Endothelial cell of umbilical vein (primary cell): ENCODE measurements at regions not wholly inside any gene's neighbourhood (a gene's known extent, or its start where the extent isn't known, plus 50 kb on each side); places are given as distances from the start of the nearest gene placed in this dataset.

Source experiments
- BruUV-seq: library from RNA; stranded (reverse); fragments of 400-500 nt; replicated peaks from 2 replicates; lab custom pipeline; 2021; lab: Mats Ljungman, UMichigan
- CTCF ChIA-PET: fragments of 300-600, 350-600 bp; sonication (Branson Sonifier 250); formaldehyde crosslinking; loops from one replicate; lab custom pipeline; 2021; ENCODE audit warnings: antibody characterized with exemption, inconsistent platforms; lab: Charles Lee
- POLR2A ChIA-PET: fragments of 300-600, 350-600 bp; sonication (Branson Sonifier 250); formaldehyde crosslinking; loops from one replicate; lab custom pipeline; 2021; ENCODE audit warnings: antibody characterized with exemption, inconsistent platforms; lab: Charles Lee
- DNase-seq: peaks from one replicate; pipeline ENCODE4 v3.0.0-alpha.2; 2011; ENCODE audit warnings: low read depth, low spot score
- FAIRE-seq: peaks from 2 replicates; lab custom pipeline; 2011; peaks lifted over from hg19 to GRCh38; lab: Jason Lieb, UNC
- H2AFZ ChIP-seq: 2 replicates; pipeline ENCODE4 v1.6.0; 2012; ENCODE audit warnings: low read depth, low read length, control low read depth, inconsistent platforms
- H3K27ac ChIP-seq: 2 replicates; pipeline ENCODE4 v1.5.1; 2011; ENCODE audit warnings: low read depth, mild to moderate bottlenecking, control low read depth, low read length, moderate library complexity; ENCODE audit not compliant: insufficient read depth
- H3K27me3 ChIP-seq, 2 experiments: 2 replicates each; pipeline versions ENCODE4 v1.6.0 to v1.6.1; 2011; ENCODE audit warnings: low read length in 2 of 2, mixed read lengths in 1 of 2; ENCODE audit not compliant: control insufficient read depth in 2 of 2, insufficient read depth in 2 of 2
- H3K36me3 ChIP-seq, 2 experiments: 2 replicates in 1 of 2; 3 replicates in 1 of 2; pipeline ENCODE4 v1.5.1; 2011; ENCODE audit warnings: low read length in 2 of 2, mild to moderate bottlenecking in 1 of 2, moderate library complexity in 1 of 2; ENCODE audit not compliant: control insufficient read depth in 2 of 2, insufficient read depth in 2 of 2; ENCODE audit errors: extremely low read depth in 1 of 2
- H3K4me1 ChIP-seq: 3 replicates; pipeline ENCODE4 v1.5.1; 2011; ENCODE audit warnings: mild to moderate bottlenecking, low read length; ENCODE audit not compliant: control insufficient read depth, insufficient read depth; ENCODE audit errors: extremely low read depth
- H3K4me2 ChIP-seq: 2 replicates; pipeline ENCODE4 v1.6.1; 2011; ENCODE audit warnings: low read length, control low read depth, mixed read lengths; ENCODE audit not compliant: insufficient read depth
- H3K4me3 ChIP-seq, 3 experiments: fragments of 200-600 bp in 1 of 3; sonication (generic), shearing (Covaris generic) in 1 of 3; replicated peaks in 1 of 3; 2 replicates each; pipeline ENCODE4 v1.5.1; 2011 to 2016; ENCODE audit warnings: control low read depth in 3 of 3, low read length in 3 of 3, mild to moderate bottlenecking in 2 of 3, inconsistent platforms in 1 of 3, low read depth in 1 of 3, moderate library complexity in 1 of 3; ENCODE audit not compliant: insufficient read depth in 1 of 3
- H3K79me2 ChIP-seq: 2 replicates; pipeline ENCODE4 v1.6.0; 2012; ENCODE audit warnings: low read length, inconsistent platforms; ENCODE audit not compliant: control insufficient read depth, insufficient read depth
- H3K9ac ChIP-seq: replicated peaks from 2 replicates; pipeline ENCODE3; 2011; ENCODE audit warnings: low read length, control low read depth; ENCODE audit not compliant: insufficient read depth; ENCODE audit errors: extremely low read depth
- H3K9me1 ChIP-seq: replicated peaks from 3 replicates; pipeline ENCODE4 v1.6.0; 2011; ENCODE audit warnings: mild to moderate bottlenecking, low read length; ENCODE audit not compliant: control insufficient read depth, insufficient read depth; ENCODE audit errors: extremely low read depth
- H3K9me3 ChIP-seq: replicated peaks from 2 replicates; pipeline ENCODE4 v1.5.1; 2012; ENCODE audit warnings: low read length, inconsistent platforms; ENCODE audit not compliant: control insufficient read depth, insufficient read depth
- H4K20me1 ChIP-seq: replicated peaks from 2 replicates; pipeline ENCODE3; 2011; ENCODE audit warnings: mild to moderate bottlenecking, low read length; ENCODE audit not compliant: control insufficient read depth, insufficient read depth; ENCODE audit errors: extremely low read depth
- CTCF ChIP-seq, 2 donors: IDR thresholded peaks; 1 replicate in 1 of 2; 2 replicates in 1 of 2; pipeline ENCODE4 v1.5.1; 2011; ENCODE audit warnings: low read length in 2 of 2, mild to moderate bottlenecking in 2 of 2, moderate library complexity in 2 of 2, control low read depth in 1 of 2, inconsistent platforms in 1 of 2, low read depth in 1 of 2; ENCODE audit not compliant: insufficient read depth in 1 of 2; ENCODE audit errors: extremely low read depth in 1 of 2
- EZH2 ChIP-seq: IDR thresholded peaks from 2 replicates; pipeline ENCODE4 v1.6.1; 2012; ENCODE audit warnings: borderline replicate concordance, low read depth, mild to moderate bottlenecking, moderate library complexity, low read length, inconsistent platforms; ENCODE audit not compliant: severe bottlenecking
- FOS ChIP-seq: IDR thresholded peaks from 2 replicates; pipeline ENCODE4 v1.6.1; 2011; ENCODE audit warnings: mild to moderate bottlenecking, low read length, moderate library complexity, borderline replicate concordance; ENCODE audit not compliant: insufficient read depth
- GATA2 ChIP-seq: IDR thresholded peaks from 2 replicates; pipeline ENCODE4 v1.7.0; 2011; ENCODE audit warnings: low read depth, mild to moderate bottlenecking, moderate library complexity, mixed read lengths, low read length; ENCODE audit not compliant: insufficient read length, insufficient read depth
- JUN ChIP-seq: IDR thresholded peaks from 2 replicates; pipeline ENCODE4 v1.6.1; 2011; ENCODE audit warnings: borderline replicate concordance, low read depth; ENCODE audit not compliant: insufficient read length, insufficient read depth
- MAX ChIP-seq: IDR thresholded peaks from 2 replicates; pipeline ENCODE4 v1.6.1; 2011; ENCODE audit not compliant: insufficient read depth, insufficient read length
- MYC ChIP-seq: IDR thresholded peaks from one replicate; pipeline ENCODE4 v1.6.1; 2011; ENCODE audit warnings: mild to moderate bottlenecking, low read depth, low read length
- POLR2A ChIP-seq: IDR thresholded peaks from 2 replicates; pipeline ENCODE4 v1.6.1; 2012; ENCODE audit warnings: low read depth, mild to moderate bottlenecking, control low read depth, low read length
- POLR2AphosphoS5 ChIP-seq: IDR thresholded peaks from 2 replicates; pipeline ENCODE4 v1.6.1; 2012; ENCODE audit warnings: low read depth, mild to moderate bottlenecking, control low read depth, low read length, moderate library complexity; ENCODE audit not compliant: insufficient read depth
- dilution Hi-C: fragments of 300-500 bp; cut with MboI; formaldehyde crosslinking; loops from one replicate; pipeline ENCODE4 v1.15.0; 2019; ENCODE audit warnings: low sequenced_read_pairs; ENCODE audit not compliant: extremely low pct_ligation_motif_present
- intact Hi-C: fragments of 100-400 bp; cut with micrococcal nuclease; formaldehyde crosslinking; loops from one replicate; pipeline ENCODE4 v1.10.0; 2022

GRCh38 chr2:53111004-53111403 is 656.6 kb upstream of the CHAC2 start:
- dilution Hi-C loops (no loop called here), intact Hi-C loops (no loop called here)
- BruUV-seq = no TSS peak
- ChIA-PET POLR2A (no interaction called here), CTCF (no interaction called here)
- H3K79me2 ChIP-seq = no peaks in the 10 kb centered on the region
- TF ChIP-seq EZH2 = no peak
- no peak for TF ChIP-seq POLR2A
- no peak for TF ChIP-seq MAX
- TF ChIP-seq POLR2AphosphoS5 = no peak
- TF ChIP-seq GATA2 = no peak
- H3K4me2 ChIP-seq = no peak overlapping the region
- H3K9me3 ChIP-seq = no peaks in the 10 kb centered on the region
- no peak overlapping the region for H3K4me3 ChIP-seq
- no peaks in the 10 kb centered on the region for H3K9me1 ChIP-seq
- FAIRE-seq = no peak
- no peaks in the 10 kb centered on the region for H4K20me1 ChIP-seq
- no peaks in the 10 kb centered on the region for H3K27me3 ChIP-seq
- no peak overlapping the region for H3K9ac ChIP-seq
- no peak for DNase-seq
- no peak overlapping the region for H3K27ac ChIP-seq
- H2AFZ ChIP-seq = no peak overlapping the region
- H3K4me1 ChIP-seq = no peaks in the 10 kb centered on the region
- no peaks in the 10 kb centered on the region for H3K36me3 ChIP-seq

- H3K27me3 ChIP-seq = no peaks in the 10 kb centered on the region
- POLR2A ChIA-PET = no interaction called here
- H3K4me3 ChIP-seq = no peak overlapping the region
- CTCF ChIA-PET = no interaction called here
- no peak overlapping the region for H3K4me2 ChIP-seq
- H3K79me2 ChIP-seq = no peaks in the 10 kb centered on the region
- H3K27ac ChIP-seq = no peak overlapping the region
- H3K9me1 ChIP-seq = no peaks in the 10 kb centered on the region
- dilution Hi-C loops = no loop called here
- no peaks in the 10 kb centered on the region for H3K36me3 ChIP-seq
- BruUV-seq = no TSS peak
- FAIRE-seq (no peak), DNase-seq (no peak)
- TF ChIP-seq POLR2AphosphoS5 = no peak
- no peak for TF ChIP-seq FOS
- TF ChIP-seq MYC = no peak
- TF ChIP-seq POLR2A = no peak
- TF ChIP-seq MAX = no peak
- no peak for TF ChIP-seq CTCF (IDR thresholded peaks at IDR 0.05; ENCODE audit: extremely low read depth in 1 of 2, insufficient read depth in 1 of 2, low read depth in 1 of 2, low read length in 2 of 2)
- TF ChIP-seq EZH2 = no peak
- TF ChIP-seq GATA2 = no peak
- TF ChIP-seq JUN = no peak
- intact Hi-C loops = no loop called here
- H4K20me1 ChIP-seq = no peaks in the 10 kb centered on the region
- no peaks in the 10 kb centered on the region for H3K4me1 ChIP-seq
- no peaks in the 10 kb centered on the region for H3K9me3 ChIP-seq
- no peak overlapping the region for H2AFZ ChIP-seq
- H3K9ac ChIP-seq = no peak overlapping the region
Observed at GRCh38 chr2:53108246-53108645, 659.4 kb upstream of the CHAC2 start.
